NCI-H2227 (cell line): ENCODE measurements at regions not wholly inside any gene's neighbourhood (a gene's known extent, or its start where the extent isn't known, plus 50 kb on each side); places are given as distances from the start of the nearest gene placed in this dataset.

Source experiments
- DNase-seq: peaks from one replicate; lab custom pipeline; 2025; ENCODE audit not compliant: unreplicated experiment; lab: John Stamatoyannopoulos, UW

DNA sequence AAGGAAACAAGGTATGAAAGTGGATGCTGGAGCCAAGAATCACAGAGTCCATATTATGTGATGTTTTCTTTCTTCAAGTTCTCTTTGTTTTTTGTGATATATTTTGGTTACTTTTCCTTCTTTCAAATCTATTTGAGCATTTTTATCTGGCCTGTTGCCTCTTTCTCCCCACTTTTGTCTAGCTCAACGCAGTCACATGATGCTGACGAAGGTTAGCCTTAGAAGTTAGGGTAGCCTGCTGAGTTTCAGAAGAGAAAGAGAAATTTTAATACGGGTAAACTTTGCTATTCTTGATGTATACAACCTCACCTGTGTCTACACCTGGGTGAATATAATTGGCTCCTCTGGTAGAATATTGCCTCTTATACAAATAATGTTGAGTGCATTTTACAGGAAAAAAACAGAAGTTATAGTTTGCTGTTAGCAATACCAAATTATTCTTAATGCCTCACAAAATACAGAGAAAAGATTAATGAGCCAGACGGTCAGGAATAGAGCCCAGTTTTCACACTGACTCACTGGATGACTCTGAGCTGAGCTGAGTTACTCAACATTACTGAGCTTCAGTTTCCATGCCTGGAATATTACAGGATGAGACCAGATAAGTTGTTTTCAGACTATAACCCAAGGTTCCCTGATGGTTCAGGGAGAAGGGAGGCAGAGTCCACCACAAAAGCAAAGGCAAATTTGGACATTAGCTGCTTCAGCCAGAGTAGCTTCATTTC is 161.6 kb upstream of the BDNF start:
- no peak for DNase-seq

DNA sequence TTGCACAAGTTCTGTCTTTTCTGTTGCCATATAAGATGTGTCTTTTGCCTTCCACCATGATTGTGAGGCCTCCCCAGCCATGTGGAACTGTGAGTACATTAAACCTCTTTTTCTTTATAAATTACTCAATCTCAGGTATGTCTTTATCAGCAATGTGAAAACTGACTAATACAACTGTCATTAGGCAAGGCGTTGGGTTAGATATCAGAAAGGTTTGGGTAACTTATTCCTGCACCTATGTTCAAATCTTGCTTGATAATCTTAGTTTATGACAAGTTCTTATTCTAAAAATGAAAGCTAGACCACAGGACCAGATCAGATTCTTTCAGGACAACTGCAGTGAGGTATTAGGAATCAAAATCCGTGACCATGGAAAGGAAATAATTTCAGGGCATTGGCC is 160.6 kb upstream of the BDNF start:
- DNase-seq: no peak

DNA sequence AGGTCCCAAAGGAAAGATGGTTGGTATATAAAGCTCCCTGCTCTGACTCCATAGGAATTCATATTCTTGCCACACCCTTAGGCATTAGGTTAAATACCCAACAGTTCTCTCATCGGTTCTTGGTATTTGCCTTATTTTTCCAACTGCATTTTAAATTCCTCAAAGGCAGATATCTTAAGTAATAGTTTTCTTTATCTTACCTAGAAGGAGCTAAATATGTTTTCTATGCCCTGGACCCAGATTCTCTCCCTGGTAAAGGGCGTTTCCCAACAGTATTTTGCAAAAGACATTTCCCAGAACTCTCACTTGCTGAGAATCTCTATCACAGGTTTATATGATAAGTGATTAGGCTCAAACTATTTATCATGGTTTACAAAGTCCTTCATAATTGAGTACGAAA is 158.6 kb upstream of the BDNF start:
- DNase-seq: no peak

DNA sequence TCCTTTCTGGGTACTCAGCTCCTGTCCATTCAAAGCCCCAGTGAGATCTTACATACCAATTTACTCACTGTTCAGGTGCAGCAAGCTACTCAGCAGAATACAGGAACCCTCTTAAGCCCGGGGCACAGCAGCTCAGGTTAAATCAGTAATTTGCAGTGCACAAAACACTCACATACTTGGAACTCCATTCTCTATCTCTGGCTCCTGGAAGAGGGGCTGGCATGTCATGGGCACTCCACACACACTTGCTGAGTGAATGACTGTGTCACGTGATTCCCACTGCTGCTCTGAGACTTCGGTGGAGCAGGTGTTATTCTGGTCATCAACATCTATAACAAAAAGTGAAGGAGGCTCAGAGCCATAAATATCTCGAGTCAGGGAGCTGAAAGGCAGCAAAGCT is 157.3 kb upstream of the BDNF start:
- DNase-seq: no peak

DNA sequence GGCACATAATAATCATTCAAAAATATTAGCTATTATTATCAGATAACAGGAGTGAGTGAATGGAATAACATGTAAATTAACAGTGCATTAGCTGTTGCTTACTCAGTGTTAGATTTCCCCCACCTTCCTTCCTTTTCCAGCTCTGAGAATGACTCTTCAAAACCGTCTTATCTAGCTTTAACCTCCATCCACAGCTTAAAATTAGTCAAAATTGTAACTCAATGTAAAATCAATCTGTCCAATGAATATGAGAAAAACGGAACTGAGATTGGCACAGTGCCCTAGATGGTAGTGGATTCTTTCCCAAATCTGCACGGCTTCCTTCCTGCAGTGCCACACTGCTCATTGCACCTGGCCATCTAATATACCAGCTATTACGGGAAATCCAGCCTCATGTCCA is 156.8 kb upstream of the BDNF start:
- DNase-seq: no peak

DNA sequence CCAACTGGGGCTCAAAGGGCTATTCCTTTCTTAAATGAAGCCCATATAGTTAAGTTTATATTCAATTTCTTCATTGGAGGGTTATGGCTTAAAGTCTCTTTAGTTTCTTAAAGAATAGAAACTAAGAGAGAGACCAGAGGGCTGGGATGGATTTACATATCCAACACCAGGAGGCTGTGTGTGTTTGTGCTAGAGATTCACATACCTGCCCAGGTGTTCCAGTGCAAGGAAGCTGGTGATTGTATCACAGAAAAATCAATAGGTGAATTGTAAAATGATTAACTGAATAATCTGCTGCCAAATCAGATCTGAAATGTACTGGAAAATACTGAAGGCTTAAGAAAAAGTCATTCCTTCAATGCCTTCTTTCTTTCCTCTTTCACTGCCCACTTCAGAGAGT is 148.2 kb upstream of the BDNF start:
- DNase-seq: no peak

DNA sequence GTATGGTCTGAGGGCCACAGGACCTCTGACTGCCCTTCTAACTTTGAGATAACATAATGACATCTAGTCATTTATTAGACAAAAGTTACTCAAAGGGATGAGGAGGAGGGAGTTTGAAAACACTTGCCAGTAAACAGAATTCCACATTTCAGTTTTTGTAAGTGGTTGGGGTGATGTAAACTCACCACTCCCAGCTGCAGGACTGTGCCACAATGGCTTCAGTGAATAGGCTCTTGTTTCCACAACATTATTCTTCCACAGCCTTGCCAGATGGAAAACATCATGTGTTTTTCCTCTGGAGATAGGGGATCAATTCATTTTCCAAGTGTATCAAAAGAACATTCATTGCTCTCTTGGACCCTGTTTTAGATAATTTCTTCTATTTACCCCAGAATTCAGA is 147.2 kb upstream of the BDNF start:
- no peak for DNase-seq

DNA sequence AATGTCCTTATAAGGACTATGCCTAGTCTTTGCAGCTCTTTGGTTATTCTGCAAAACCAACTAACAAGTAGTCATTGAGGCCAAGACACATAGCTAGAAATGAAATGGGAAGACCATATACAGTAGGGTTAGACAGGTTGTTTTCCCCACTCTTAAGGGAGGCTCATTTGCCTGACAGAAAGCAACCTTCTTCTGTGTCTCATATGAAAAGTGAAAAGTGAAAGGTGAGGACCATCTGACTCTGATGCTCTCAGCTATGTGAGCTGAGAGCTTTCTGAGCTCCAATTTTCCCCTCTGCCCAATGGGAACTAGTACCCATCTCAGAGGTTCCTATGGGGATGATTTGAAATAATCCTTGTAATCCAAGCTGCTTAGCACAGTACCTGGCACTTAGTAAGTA is 142.0 kb upstream of the BDNF start:
- no peak for DNase-seq

DNA sequence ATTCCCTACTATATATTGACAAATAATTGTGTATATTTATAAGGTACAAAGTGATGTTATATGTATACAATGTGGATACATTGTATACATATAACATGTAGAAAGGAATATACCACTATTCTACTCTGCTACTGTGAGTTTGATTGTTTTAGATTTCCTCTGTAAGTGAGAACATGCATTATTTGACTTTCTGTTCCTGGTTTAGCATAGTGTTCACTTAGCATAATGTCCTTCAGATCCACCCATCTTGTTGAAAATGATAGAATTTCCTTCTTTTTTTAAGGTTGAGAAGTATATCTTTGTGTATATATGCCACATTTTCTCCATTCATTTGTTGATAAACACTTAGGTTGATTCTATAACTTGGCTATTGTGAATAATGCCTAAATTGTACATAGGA is 140.8 kb upstream of the BDNF start:
- no peak for DNase-seq

DNA sequence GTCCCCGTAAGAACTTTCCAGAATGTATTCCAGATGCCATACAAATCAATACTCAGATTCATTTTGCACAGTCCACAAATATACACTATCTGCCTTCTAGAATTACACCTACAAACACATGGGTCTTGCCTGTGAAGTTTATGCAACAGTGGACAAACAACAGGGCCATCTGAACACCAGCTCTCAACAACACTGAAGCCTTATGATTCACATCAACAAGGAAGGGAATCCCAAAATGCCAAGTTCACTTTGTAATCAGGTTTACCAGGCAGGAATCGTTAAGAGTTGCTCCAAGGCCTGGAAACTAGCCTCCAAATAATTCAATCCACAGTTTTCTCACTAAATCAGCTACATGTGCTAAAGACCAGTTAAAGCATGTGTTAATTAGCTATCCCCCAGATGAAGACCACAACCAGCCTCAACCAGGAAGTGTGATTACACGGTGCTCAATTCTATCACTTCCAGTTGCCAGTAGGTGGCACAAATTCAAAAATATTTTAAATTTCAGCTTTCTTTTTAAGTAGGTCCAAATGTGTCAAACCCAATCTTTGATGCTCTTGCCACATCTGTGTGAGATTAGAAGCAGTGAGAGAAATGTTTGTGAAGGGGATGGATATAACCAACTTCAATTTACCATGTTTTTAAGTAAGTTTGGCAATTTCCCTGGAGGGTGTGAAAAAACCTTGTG is 139.1 kb upstream of the BDNF start:
- no peak for DNase-seq

DNA sequence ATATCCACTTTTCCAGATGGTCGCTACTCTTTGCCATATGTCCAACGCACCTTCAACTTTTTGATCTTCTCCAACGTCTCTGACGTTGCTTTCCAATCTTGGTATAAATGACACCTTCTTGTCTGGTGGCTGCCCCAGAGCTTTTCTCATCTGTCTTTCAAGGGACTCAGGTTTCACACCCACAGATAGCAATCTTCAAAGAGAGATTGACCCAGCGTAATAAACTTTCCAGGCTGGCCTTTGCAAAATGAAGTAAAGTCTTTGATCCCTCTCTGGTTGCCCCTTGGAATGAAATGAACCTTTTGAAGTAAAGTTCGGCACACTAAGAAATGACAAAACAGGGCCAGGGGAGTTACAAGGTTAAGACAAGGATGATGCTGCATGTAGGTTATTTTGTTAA is 138.4 kb upstream of the BDNF start:
- no peak for DNase-seq

DNA sequence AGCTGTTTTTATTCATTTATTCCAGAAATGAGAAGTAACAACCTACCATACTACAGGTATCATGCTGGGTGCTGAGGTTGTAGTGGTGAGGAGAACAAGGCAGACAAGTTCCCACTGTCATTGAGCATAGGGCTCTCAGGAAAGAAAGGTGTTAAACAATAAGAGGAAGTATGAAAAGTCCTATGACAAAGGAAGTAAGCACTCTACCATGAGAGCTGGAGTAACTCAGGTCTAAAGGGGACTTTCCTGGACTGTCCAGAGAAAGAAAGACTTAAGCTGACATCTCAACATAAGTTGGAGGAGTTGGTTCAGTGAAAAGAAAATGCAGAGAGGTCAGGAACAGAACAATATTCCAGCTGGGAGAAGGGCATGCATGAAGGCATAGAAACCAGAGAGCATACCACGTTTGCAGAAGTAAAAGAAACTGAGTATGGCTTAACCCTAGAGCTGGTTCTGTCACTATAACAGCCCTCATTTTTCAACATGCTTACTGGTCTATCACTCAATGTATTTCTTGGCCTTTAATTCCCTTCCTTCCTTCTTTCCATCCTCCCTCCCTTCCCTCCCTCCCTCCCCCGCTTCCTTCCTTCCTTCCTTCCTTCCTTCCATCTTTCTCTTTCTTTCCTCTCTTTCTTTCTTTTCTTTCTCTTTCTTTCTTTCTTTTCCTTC is 137.8 kb upstream of the BDNF start:
- no peak for DNase-seq

DNA sequence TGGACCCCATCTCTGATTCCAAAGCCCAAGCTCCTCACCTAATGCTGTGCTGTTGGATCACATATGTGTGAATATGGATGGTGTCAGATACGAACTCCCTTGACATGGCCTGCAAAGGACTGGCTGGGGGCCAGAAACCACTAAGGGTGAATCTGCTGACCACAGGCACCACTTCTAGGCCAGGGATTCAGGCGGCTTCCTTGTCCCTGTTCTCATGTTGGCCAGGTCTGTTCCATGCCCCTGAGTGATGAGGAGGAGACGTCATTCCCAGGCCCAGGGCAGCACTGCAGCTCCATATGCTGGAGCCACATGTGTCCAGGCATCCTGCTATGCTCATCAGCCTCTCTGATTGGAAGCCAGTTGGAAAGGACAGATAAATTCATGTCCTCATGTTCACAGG is 130.0 kb upstream of the BDNF start:
- no peak for DNase-seq

DNA sequence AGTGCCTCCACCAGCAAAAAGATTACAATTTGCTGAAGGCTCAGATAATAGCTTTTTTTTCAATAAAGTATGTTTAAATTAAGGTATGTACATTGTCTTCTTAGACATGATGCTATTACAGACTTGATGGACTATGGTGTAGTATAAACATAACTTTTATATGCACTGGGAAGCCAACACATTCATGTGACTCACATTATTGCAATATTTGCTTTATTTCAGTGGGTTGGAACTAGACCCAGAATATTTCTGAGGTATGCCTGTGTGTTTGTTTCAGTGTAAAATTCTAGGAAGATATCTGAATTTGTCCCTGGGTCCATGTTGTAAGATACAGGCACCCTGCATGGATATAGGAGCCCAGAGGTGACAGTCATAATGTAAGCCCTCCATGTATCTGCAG is 120.0 kb upstream of the BDNF start:
- DNase-seq: no peak

DNA sequence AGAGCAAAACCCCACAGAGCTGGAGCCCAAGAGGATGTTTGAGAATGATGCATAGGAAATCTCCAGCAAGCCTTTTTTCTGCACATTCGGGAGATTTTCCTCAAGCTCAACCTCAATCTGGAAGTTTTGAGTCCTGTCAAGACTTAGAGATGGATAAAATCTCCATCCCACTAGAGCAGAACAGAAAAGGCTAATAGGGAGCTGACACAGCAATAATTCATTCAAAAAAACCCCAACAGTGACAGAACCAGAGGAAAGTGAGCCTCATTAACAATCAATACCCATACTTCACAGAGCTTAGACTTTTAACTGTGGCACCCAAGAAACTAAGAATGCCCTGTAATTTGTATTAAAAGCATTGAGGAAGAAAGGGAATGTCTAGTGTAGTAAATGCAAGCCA is 115.9 kb upstream of the BDNF start:
- no peak for DNase-seq

DNA sequence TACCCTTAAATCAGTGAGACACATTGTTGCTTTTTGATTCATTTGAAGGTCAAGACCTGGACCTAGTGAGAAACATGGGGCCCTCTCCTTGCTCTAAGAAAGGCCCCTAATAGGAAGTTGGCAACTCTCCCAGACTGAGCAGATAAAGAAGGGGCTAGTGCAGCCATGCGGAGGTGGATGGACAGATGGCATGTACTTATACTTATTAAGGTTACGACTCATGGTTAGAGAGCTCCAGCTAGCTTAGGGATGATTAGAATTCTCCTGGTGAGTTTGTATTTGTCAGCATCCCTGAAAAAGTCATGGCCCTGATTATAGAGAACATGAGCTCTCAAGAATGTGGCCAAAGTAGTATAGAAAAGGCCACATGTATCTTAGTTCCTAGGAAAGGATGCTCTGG is 112.1 kb upstream of the BDNF start:
- no peak for DNase-seq

DNA sequence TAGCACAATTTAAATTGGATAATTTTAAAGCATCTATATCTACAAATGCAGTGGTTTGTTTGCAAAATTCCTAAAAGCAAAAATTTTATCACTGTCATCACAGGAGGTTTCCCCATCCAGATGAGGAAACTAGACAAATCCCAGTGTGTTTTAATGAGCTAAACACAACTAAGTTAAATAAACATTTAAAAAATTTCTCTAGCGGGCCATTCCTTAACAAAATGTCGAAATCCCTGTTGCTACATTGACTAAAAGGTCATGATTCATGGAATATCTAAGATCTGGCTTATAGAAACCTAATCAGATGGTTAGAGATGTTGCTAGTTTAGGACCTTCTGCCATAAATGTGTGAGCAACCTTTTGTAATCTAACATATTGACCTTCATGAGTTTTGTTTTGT is 107.3 kb upstream of the BDNF start:
- no peak for DNase-seq

DNA sequence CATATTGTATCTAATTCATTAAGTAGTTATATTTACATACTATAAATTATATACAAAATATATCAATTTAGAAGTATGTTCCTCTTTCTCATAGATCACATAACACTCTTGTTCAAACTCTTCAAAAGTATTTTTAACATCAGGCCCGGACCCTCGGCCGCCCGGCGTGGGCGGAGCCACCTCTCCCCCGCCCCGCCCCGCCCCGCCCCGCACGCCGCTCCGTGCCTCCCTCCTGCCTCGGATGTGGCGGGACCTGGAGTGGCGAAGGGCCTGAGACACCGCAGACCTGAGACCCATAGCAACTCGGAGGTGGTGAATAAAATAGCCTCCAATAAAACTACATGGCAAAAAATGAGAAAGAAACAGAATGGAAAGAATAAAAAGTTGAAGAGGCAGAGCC is 105.9 kb upstream of the BDNF start:
- DNase-seq: no peak

DNA sequence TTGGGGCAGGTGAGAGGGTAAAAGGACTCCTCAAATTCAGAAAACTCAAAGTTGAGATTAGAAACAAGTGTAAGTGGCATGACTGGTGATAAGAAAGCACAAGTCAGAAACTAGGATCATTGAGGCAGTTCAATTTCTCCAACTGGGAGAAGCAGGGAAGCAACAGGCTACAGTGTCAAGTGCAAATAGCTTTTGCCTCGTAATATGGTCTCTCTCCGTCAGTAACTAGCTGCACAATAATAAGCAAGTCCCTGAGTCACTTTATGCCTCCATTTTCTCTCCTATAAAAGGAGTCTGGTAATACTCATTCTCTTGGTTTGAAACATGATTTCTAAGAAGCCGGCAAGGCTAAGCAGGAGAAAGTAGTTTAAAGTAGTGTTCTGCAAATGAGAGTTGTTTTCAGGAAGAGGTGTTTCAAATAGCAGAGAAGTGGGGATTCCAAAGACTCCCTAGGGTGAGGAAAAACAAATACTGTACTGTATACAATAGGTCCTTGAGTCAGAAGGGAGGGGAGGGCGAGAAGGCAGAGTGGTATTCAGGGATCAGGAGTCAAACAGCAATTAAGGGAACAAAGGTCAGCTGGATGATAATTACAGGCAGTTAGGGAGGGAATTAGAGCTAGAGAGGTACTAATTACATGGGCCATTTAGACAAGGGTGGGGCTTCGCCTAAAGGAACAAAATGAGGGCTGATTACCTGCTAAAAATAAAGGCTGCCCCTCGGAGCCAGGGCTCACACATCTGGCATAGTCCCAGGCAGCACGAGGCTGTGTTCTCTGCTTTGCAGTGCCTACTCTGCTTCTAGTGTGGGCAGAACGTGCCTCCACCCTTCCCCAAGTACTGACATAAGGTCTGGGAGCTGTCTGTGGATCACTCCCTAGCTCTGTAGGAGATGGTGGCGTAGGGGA is 96.0 kb upstream of the BDNF start:
- DNase-seq: no peak

DNA sequence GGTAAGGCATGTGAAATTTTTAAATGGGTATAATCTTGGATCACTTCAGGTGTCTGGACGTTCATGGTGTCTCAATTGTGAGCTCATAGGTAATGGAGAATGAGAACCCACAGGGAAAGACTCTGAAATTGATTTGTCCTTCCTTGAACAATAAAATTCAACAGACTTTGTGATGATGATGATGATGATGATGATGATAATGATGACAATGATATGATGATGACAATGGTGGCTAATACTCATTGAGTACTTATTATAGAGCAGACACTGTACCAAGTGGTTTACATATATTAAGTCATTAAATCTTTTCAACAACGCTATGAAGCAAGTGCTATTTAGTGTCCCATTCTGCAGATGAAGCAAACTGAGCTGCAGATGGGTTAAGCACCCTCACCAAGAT is 86.6 kb upstream of the BDNF start:
- no peak for DNase-seq

DNA sequence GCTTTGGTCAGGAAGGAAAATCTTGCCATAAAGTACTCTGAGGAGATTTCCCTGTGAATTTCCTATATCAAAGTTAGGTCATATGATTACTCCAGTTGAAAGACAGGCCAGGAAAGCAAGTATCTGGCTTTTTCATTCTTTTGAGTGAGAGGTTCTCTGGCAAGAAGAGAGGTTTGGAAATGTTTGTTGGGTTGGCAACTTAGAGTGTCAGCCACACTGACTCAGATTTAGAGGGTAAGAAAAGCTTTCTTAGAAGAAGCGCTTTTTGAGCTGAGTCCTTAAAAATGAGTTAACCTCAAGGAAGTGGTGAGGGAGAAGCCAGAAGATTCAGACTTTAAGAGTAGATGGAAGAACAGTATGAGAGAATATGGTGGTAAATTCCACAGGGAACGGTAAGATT is 86.1 kb upstream of the BDNF start:
- DNase-seq: no peak
